HepG2 (cell line): ENCODE measurements at regions not wholly inside any gene's neighbourhood (a gene's known extent, or its start where the extent isn't known, plus 50 kb on each side); places are given as distances from the start of the nearest gene placed in this dataset.

Experiments used
- ARID2 ChIP-seq: sonication (generic); formaldehyde crosslinking; IDR thresholded peaks from 2 replicates; pipeline ENCODE4 v1.8.1; 2022; ENCODE audit warnings: mild to moderate bottlenecking, missing genetic modification reagents, borderline replicate concordance
- CREB3 ChIP-seq: sonication (generic); formaldehyde crosslinking; IDR thresholded peaks from 2 replicates; pipeline ENCODE4 v1.5.0; 2020; ENCODE audit warnings: missing genetic modification reagents
- ELF4 ChIP-seq: sonication (generic); formaldehyde crosslinking; IDR thresholded peaks from 2 replicates; pipeline ENCODE4 v1.5.0; 2020; ENCODE audit warnings: missing genetic modification reagents, mild to moderate bottlenecking, moderate library complexity, borderline replicate concordance
- EP300 ChIP-seq, 3 experiments: sonication (generic) in 1 of 3; formaldehyde crosslinking in 1 of 3; IDR thresholded peaks; 2 replicates each; pipeline versions ENCODE4 v1.5.1 to v1.6.1; 2011 to 2020; ENCODE audit warnings: low read depth in 2 of 3, low read length in 2 of 3, borderline replicate concordance in 1 of 3, improper control_type of control experiment in 1 of 3, mild to moderate bottlenecking in 1 of 3, missing genetic modification reagents in 1 of 3, moderate library complexity in 1 of 3
- ERF ChIP-seq: IDR thresholded peaks from 2 replicates; pipeline ENCODE4 v1.6.1; 2018; ENCODE audit warnings: missing biosample characterization, missing genetic modification reagents
- GATAD2A ChIP-seq: IDR thresholded peaks from 2 replicates; pipeline ENCODE4 v1.6.1; 2016
- KLF12 ChIP-seq: sonication (generic); formaldehyde crosslinking; IDR thresholded peaks from 2 replicates; pipeline ENCODE4 v1.4.0; 2020; ENCODE audit warnings: missing genetic modification reagents, borderline replicate concordance
- PHF20 ChIP-seq: sonication (generic); formaldehyde crosslinking; IDR thresholded peaks from 2 replicates; pipeline ENCODE4 v1.5.0; 2020; ENCODE audit warnings: mild to moderate bottlenecking, missing genetic modification reagents
- PITX1 ChIP-seq: sonication (generic); formaldehyde crosslinking; IDR thresholded peaks from 2 replicates; pipeline ENCODE4 v1.5.1; 2020; ENCODE audit warnings: mild to moderate bottlenecking, missing genetic modification reagents
- RFX3 ChIP-seq: IDR thresholded peaks from 2 replicates; pipeline ENCODE4 v1.6.1; 2016; ENCODE audit warnings: missing biosample characterization, missing genetic modification reagents
- SIN3A ChIP-seq: IDR thresholded peaks from 2 replicates; pipeline ENCODE4 v1.6.1; 2011; ENCODE audit warnings: low read depth, mild to moderate bottlenecking, control low read depth, low read length, borderline replicate concordance
- SMARCC2 ChIP-seq: fragments of 450-650 bp; IDR thresholded peaks from 2 replicates; pipeline ENCODE4 v1.6.1; 2017; ENCODE audit warnings: antibody characterized with exemption, mild to moderate bottlenecking
- SP5 ChIP-seq: IDR thresholded peaks from 2 replicates; pipeline ENCODE4 v1.6.1; 2016; ENCODE audit warnings: low read depth, borderline replicate concordance
- ZBTB43 ChIP-seq: sonication (generic); formaldehyde crosslinking; conservative IDR thresholded peaks from 2 replicates; pipeline ENCODE4 v1.4.0; 2020; ENCODE audit warnings: missing genetic modification reagents
- ZBTB49 ChIP-seq: sonication (generic); formaldehyde crosslinking; IDR thresholded peaks from 2 replicates; pipeline ENCODE4 v1.4.0; 2020; ENCODE audit warnings: missing genetic modification reagents, borderline replicate concordance
- ZFP82 ChIP-seq: sonication (generic); formaldehyde crosslinking; IDR thresholded peaks from 2 replicates; pipeline ENCODE4 v1.5.1; 2020; ENCODE audit warnings: mild to moderate bottlenecking, missing genetic modification reagents, borderline replicate concordance
- ZNF205 ChIP-seq: IDR thresholded peaks from 2 replicates; pipeline ENCODE4 v1.6.1; 2018; ENCODE audit warnings: missing biosample characterization, missing genetic modification reagents
- ZNF598 ChIP-seq: sonication (generic); formaldehyde crosslinking; IDR thresholded peaks from 2 replicates; pipeline ENCODE4 v1.5.1; 2020; ENCODE audit warnings: mild to moderate bottlenecking, missing genetic modification reagents, borderline replicate concordance
- ZNF607 ChIP-seq: sonication (generic); formaldehyde crosslinking; IDR thresholded peaks from 2 replicates; pipeline ENCODE4 v1.5.1; 2020; ENCODE audit warnings: missing genetic modification reagents, mild to moderate bottlenecking, borderline replicate concordance
- TF ChIP-seq, protein P1 (sequence below): sonication (generic); formaldehyde crosslinking; IDR thresholded peaks from 2 replicates; pipeline ENCODE4 v1.4.0; 2020; ENCODE audit warnings: mild to moderate bottlenecking, missing genetic modification reagents
- TF ChIP-seq, protein P2 (sequence below): sonication (generic); formaldehyde crosslinking; IDR thresholded peaks from 2 replicates; pipeline ENCODE4 v1.5.0; 2020; ENCODE audit warnings: mild to moderate bottlenecking, missing genetic modification reagents
- TF ChIP-seq, protein P3 (sequence below): sonication (generic); formaldehyde crosslinking; IDR thresholded peaks from 2 replicates; pipeline ENCODE4 v1.4.0; 2020; ENCODE audit warnings: mild to moderate bottlenecking, missing genetic modification reagents

DNA sequence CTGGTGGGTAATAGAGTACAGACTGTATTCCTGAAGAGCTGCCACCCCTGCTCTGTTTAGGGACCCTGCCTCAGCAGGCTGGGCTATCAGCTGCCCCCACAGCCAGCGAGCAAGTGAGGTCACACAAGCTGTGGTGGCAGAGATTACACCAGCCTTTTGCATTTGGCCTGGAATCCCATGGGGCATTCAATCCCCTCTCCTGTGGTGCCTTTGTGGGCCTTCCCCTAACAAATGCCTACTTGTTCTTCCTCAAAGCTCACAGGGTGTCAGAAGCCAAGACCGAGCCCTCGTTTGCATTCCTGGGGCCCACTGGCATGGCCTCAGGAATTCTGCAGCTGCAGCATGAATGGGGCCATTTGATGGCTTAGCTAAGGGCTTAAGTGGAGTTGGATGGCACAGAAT is 212.7 kb upstream of the PHYHIPL start (continued):
- no peak for TF ChIP-seq CREB3 (CRISPR knock-in tag)
- 0 out of 2 replicates have a peak, but pooled peaks have one; percentile 3 for TF ChIP-seq ERF (CRISPR knock-in tag)
- no peak for TF ChIP-seq SP5
- peak; percentile 70 for TF ChIP-seq ZNF598 (CRISPR knock-in tag)
- TF ChIP-seq ZNF205 (CRISPR knock-in tag), result no peak
- TF ChIP-seq ELF4 (CRISPR knock-in tag), result no peak
- 0 out of 4 replicates have a peak, but pooled peaks have one; percentile 24 to 40 for TF ChIP-seq EP300 (IDR thresholded peaks at IDR 0.05; ENCODE audit: low read depth in 2 of 2, low read length in 2 of 2)
- no peak; the same call in 1 of the 2 replicates for TF ChIP-seq EP300 (CRISPR knock-in tag; IDR thresholded peaks at IDR 0.05; ENCODE audit: borderline replicate concordance)
- TF ChIP-seq, protein P1, sequence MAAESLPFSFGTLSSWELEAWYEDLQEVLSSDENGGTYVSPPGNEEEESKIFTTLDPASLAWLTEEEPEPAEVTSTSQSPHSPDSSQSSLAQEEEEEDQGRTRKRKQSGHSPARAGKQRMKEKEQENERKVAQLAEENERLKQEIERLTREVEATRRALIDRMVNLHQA, result no peak
- TF ChIP-seq ZFP82 (CRISPR knock-in tag), result no peak
- TF ChIP-seq SMARCC2, result no peak
- no peak for TF ChIP-seq SIN3A
- no peak for TF ChIP-seq ZNF607 (CRISPR knock-in tag)
- TF ChIP-seq RFX3 (CRISPR knock-in tag), result no peak
- peak; percentile 42; the same call in 1 of the 2 replicates for TF ChIP-seq PITX1
- no peak for TF ChIP-seq ARID2 (CRISPR knock-in tag)
- TF ChIP-seq GATAD2A (CRISPR knock-in tag), result 0 out of 2 replicates have a peak, but pooled peaks have one; percentile 41
- TF ChIP-seq, protein P2, sequence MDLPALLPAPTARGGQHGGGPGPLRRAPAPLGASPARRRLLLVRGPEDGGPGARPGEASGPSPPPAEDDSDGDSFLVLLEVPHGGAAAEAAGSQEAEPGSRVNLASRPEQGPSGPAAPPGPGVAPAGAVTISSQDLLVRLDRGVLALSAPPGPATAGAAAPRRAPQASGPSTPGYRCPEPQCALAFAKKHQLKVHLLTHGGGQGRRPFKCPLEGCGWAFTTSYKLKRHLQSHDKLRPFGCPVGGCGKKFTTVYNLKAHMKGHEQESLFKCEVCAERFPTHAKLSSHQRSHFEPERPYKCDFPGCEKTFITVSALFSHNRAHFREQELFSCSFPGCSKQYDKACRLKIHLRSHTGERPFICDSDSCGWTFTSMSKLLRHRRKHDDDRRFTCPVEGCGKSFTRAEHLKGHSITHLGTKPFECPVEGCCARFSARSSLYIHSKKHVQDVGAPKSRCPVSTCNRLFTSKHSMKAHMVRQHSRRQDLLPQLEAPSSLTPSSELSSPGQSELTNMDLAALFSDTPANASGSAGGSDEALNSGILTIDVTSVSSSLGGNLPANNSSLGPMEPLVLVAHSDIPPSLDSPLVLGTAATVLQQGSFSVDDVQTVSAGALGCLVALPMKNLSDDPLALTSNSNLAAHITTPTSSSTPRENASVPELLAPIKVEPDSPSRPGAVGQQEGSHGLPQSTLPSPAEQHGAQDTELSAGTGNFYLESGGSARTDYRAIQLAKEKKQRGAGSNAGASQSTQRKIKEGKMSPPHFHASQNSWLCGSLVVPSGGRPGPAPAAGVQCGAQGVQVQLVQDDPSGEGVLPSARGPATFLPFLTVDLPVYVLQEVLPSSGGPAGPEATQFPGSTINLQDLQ (CRISPR knock-in tag), result no peak
- TF ChIP-seq KLF12 (CRISPR knock-in tag), result no peak
- TF ChIP-seq, protein P3, sequence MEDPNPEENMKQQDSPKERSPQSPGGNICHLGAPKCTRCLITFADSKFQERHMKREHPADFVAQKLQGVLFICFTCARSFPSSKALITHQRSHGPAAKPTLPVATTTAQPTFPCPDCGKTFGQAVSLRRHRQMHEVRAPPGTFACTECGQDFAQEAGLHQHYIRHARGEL (CRISPR knock-in tag), result no peak
- no peak for TF ChIP-seq ZBTB49 (CRISPR knock-in tag)
- TF ChIP-seq PHF20 (CRISPR knock-in tag), result no peak
- TF ChIP-seq ZBTB43 (CRISPR knock-in tag), result no peak
